Glutamatergic neuron (in vitro differentiated cells): ENCODE measurements at regions not wholly inside any gene's neighbourhood (a gene's known extent, or its start where the extent isn't known, plus 50 kb on each side); places are given as distances from the start of the nearest gene placed in this dataset.

Source experiments
- DNase-seq: peaks from one replicate; pipeline ENCODE4 v3.0.0; 2022
- H3K27ac Mint-ChIP-seq: one replicate; pipeline ENCODE4 v1.8.0; 2020; ENCODE audit warnings: mild to moderate bottlenecking, mixed read lengths, inconsistent platforms; ENCODE audit not compliant: unreplicated experiment
- H3K27me3 Mint-ChIP-seq: one replicate; pipeline ENCODE4 v1.8.0; 2020; ENCODE audit warnings: mild to moderate bottlenecking, moderate library complexity, mixed read lengths, inconsistent platforms; ENCODE audit not compliant: unreplicated experiment
- H3K36me3 Mint-ChIP-seq: one replicate; pipeline ENCODE4 v1.8.0; 2020; ENCODE audit warnings: mild to moderate bottlenecking, mixed read lengths, inconsistent platforms; ENCODE audit not compliant: unreplicated experiment
- H3K4me1 Mint-ChIP-seq: one replicate; pipeline ENCODE4 v1.8.0; 2020; ENCODE audit warnings: mild to moderate bottlenecking, low read depth, mixed read lengths, inconsistent platforms; ENCODE audit not compliant: unreplicated experiment
- H3K4me3 Mint-ChIP-seq: one replicate; pipeline ENCODE4 v1.8.0; 2020; ENCODE audit warnings: mild to moderate bottlenecking, mixed read lengths, inconsistent platforms; ENCODE audit not compliant: unreplicated experiment
- H3K9me3 Mint-ChIP-seq: one replicate; pipeline ENCODE4 v1.8.0; 2020; ENCODE audit warnings: mild to moderate bottlenecking, moderate library complexity, mixed read lengths, inconsistent platforms; ENCODE audit not compliant: unreplicated experiment
- CTCF ChIP-seq: fragments of 200-600 bp; sonication (generic); IDR thresholded peaks from one replicate; pipeline ENCODE4 v1.5.0; 2021; ENCODE audit not compliant: partially characterized antibody, unreplicated experiment

GRCh38 chr2:186241874-186242273 lies 244.2 kb upstream of the ZC3H15 start:
- Mint-ChIP-seq H3K9me3 (no peaks in the 10 kb centered on the region), H3K27ac (no peak overlapping the region), H3K27me3 (peaks cover 1% of the 10 kb centered on the region), H3K36me3 (peaks cover 5% of the 10 kb centered on the region), H3K4me3 (no peak overlapping the region), H3K4me1 (peaks cover under 1% of the 10 kb centered on the region)
- TF ChIP-seq CTCF = no peak
- DNase-seq = no peak

GRCh38 chr2:186254759-186255158 lies 231.3 kb upstream of the ZC3H15 start:
- no peaks in the 10 kb centered on the region for H3K27me3 Mint-ChIP-seq
- no peak overlapping the region for H3K27ac Mint-ChIP-seq
- H3K4me3 Mint-ChIP-seq = no peak overlapping the region
- H3K9me3 Mint-ChIP-seq = no peaks in the 10 kb centered on the region
- no peaks in the 10 kb centered on the region for H3K36me3 Mint-ChIP-seq
- H3K4me1 Mint-ChIP-seq = no peaks in the 10 kb centered on the region
- no peak for DNase-seq
- TF ChIP-seq CTCF = no peak

GRCh38 chr2:186255823-186256222 lies 230.2 kb upstream of the ZC3H15 start:
- H3K9me3 Mint-ChIP-seq = no peaks in the 10 kb centered on the region
- no peak for DNase-seq
- H3K36me3 Mint-ChIP-seq = no peaks in the 10 kb centered on the region
- no peak overlapping the region for H3K4me3 Mint-ChIP-seq
- no peak overlapping the region for H3K27ac Mint-ChIP-seq
- no peak for TF ChIP-seq CTCF
- H3K27me3 Mint-ChIP-seq = no peaks in the 10 kb centered on the region
- H3K4me1 Mint-ChIP-seq = no peaks in the 10 kb centered on the region

GRCh38 chr2:186256540-186256939 lies 229.5 kb upstream of the ZC3H15 start:
- Mint-ChIP-seq H3K27me3 (no peaks in the 10 kb centered on the region), H3K27ac (no peak overlapping the region), H3K4me3 (no peak overlapping the region), H3K9me3 (no peaks in the 10 kb centered on the region), H3K4me1 (no peaks in the 10 kb centered on the region), H3K36me3 (no peaks in the 10 kb centered on the region)
- TF ChIP-seq CTCF = peak; percentile 23
- no peak for DNase-seq

GRCh38 chr2:186263673-186264250 lies 222.3 kb upstream of the ZC3H15 start:
- no peaks in the 10 kb centered on the region for H3K4me1 Mint-ChIP-seq
- H3K27ac Mint-ChIP-seq = no peak overlapping the region
- DNase-seq = no peak
- peaks cover 2% of the 10 kb centered on the region for H3K27me3 Mint-ChIP-seq
- H3K36me3 Mint-ChIP-seq = no peaks in the 10 kb centered on the region
- H3K4me3 Mint-ChIP-seq = no peak overlapping the region
- no peak for TF ChIP-seq CTCF
- no peaks in the 10 kb centered on the region for H3K9me3 Mint-ChIP-seq
